GM23338 (cell line): ENCODE measurements at regions not wholly inside any gene's neighbourhood (a gene's known extent, or its start where the extent isn't known, plus 50 kb on each side); places are given as distances from the start of the nearest gene placed in this dataset.

ENCODE experiments used
- CREB1 ChIP-seq: fragments of 250-450 bp; sonication (Bioruptor Pico); IDR thresholded peaks from 2 replicates; pipeline ENCODE4 v1.5.0; 2020; ENCODE audit warnings: low read depth, mild to moderate bottlenecking, moderate library complexity
- EZH2 ChIP-seq: fragments of 200-600 bp; sonication (generic); IDR thresholded peaks from one replicate; pipeline ENCODE4 v1.8.0; 2017; ENCODE audit warnings: antibody characterized with exemption, mild to moderate bottlenecking, low read depth; ENCODE audit not compliant: unreplicated experiment
- EZH2phosphoT487 ChIP-seq: fragments of 200-600 bp; sonication (generic); IDR thresholded peaks from one replicate; pipeline ENCODE4 v1.8.1; 2018; ENCODE audit warnings: antibody characterized with exemption; ENCODE audit not compliant: unreplicated experiment
- JUNB ChIP-seq: IDR thresholded peaks from one replicate; pipeline ENCODE4 v1.6.1; 2016; ENCODE audit warnings: antibody characterized with exemption; ENCODE audit not compliant: unreplicated experiment
- POLR2AphosphoS5 ChIP-seq: IDR thresholded peaks from 2 replicates; pipeline ENCODE4 v1.6.1; 2016; ENCODE audit warnings: antibody characterized with exemption, low read depth
- TF ChIP-seq, protein P1 (sequence below), 2 experiments: fragments of 200-600 bp in 1 of 2; sonication (generic) in 1 of 2; conservative IDR thresholded peaks; 2 replicates each; pipeline versions ENCODE4 v1.5.1 to v1.6.1; 2016 to 2017; ENCODE audit warnings: antibody characterized with exemption in 2 of 2, low read depth in 2 of 2, mild to moderate bottlenecking in 2 of 2, moderate library complexity in 1 of 2
- TF ChIP-seq, protein P2 (sequence below): IDR thresholded peaks from one replicate; pipeline ENCODE4 v1.6.1; 2018; ENCODE audit warnings: antibody characterized with exemption; ENCODE audit not compliant: unreplicated experiment
- TF ChIP-seq, protein P3 (sequence below): IDR thresholded peaks from 2 replicates; pipeline ENCODE4 v1.6.1; 2016; ENCODE audit warnings: antibody characterized with exemption

DNA sequence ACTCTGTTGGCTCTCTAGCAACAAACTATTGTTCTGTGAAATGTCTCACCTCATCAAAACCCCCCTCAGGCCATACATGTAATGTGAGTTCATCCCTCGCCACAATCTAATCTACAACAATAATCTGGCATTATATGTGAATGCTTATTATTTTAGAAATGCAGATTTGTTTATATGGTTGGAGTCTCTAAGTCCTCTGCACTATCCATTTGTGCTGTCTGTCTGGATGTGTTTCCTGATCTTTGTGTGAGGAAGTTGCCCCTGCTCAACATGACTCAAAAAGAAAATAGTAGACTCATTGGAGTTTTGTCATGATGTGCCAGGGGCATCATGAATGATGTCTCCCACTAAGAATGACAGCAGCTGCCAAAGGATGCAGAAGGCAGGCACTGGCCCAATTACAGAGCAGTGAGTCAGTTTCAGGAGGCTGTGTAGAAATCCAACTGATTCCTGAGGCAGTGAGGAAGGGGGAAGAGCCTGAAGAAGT, 161.6 kb upstream of the PDZRN3 start:
- TF ChIP-seq, protein P1, sequence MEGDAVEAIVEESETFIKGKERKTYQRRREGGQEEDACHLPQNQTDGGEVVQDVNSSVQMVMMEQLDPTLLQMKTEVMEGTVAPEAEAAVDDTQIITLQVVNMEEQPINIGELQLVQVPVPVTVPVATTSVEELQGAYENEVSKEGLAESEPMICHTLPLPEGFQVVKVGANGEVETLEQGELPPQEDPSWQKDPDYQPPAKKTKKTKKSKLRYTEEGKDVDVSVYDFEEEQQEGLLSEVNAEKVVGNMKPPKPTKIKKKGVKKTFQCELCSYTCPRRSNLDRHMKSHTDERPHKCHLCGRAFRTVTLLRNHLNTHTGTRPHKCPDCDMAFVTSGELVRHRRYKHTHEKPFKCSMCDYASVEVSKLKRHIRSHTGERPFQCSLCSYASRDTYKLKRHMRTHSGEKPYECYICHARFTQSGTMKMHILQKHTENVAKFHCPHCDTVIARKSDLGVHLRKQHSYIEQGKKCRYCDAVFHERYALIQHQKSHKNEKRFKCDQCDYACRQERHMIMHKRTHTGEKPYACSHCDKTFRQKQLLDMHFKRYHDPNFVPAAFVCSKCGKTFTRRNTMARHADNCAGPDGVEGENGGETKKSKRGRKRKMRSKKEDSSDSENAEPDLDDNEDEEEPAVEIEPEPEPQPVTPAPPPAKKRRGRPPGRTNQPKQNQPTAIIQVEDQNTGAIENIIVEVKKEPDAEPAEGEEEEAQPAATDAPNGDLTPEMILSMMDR (conservative IDR thresholded peaks at IDR 0.05; ENCODE audit: low read depth in 2 of 2), result no peak
- TF ChIP-seq POLR2AphosphoS5 (no peak), EZH2 (no peak), CREB1 (no peak), EZH2phosphoT487 (no peak), JUNB (no peak)
- TF ChIP-seq, protein P2, sequence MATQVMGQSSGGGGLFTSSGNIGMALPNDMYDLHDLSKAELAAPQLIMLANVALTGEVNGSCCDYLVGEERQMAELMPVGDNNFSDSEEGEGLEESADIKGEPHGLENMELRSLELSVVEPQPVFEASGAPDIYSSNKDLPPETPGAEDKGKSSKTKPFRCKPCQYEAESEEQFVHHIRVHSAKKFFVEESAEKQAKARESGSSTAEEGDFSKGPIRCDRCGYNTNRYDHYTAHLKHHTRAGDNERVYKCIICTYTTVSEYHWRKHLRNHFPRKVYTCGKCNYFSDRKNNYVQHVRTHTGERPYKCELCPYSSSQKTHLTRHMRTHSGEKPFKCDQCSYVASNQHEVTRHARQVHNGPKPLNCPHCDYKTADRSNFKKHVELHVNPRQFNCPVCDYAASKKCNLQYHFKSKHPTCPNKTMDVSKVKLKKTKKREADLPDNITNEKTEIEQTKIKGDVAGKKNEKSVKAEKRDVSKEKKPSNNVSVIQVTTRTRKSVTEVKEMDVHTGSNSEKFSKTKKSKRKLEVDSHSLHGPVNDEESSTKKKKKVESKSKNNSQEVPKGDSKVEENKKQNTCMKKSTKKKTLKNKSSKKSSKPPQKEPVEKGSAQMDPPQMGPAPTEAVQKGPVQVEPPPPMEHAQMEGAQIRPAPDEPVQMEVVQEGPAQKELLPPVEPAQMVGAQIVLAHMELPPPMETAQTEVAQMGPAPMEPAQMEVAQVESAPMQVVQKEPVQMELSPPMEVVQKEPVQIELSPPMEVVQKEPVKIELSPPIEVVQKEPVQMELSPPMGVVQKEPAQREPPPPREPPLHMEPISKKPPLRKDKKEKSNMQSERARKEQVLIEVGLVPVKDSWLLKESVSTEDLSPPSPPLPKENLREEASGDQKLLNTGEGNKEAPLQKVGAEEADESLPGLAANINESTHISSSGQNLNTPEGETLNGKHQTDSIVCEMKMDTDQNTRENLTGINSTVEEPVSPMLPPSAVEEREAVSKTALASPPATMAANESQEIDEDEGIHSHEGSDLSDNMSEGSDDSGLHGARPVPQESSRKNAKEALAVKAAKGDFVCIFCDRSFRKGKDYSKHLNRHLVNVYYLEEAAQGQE, result no peak
- TF ChIP-seq, protein P3, sequence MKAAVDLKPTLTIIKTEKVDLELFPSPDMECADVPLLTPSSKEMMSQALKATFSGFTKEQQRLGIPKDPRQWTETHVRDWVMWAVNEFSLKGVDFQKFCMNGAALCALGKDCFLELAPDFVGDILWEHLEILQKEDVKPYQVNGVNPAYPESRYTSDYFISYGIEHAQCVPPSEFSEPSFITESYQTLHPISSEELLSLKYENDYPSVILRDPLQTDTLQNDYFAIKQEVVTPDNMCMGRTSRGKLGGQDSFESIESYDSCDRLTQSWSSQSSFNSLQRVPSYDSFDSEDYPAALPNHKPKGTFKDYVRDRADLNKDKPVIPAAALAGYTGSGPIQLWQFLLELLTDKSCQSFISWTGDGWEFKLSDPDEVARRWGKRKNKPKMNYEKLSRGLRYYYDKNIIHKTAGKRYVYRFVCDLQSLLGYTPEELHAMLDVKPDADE, result no peak
